SH-SY5Y (cell line): ENCODE measurements at regions not wholly inside any gene's neighbourhood (a gene's known extent, or its start where the extent isn't known, plus 50 kb on each side); places are given as distances from the start of the nearest gene placed in this dataset.

Source experiments
- GATA2 ChIP-seq: IDR thresholded peaks from 2 replicates; pipeline ENCODE4 v1.6.1; 2011; ENCODE audit warnings: mild to moderate bottlenecking, low read depth, low read length
- GATA3 ChIP-seq: IDR thresholded peaks from 2 replicates; pipeline ENCODE4 v1.6.1; 2011; ENCODE audit warnings: low read depth, mild to moderate bottlenecking, low read length, moderate library complexity

DNA sequence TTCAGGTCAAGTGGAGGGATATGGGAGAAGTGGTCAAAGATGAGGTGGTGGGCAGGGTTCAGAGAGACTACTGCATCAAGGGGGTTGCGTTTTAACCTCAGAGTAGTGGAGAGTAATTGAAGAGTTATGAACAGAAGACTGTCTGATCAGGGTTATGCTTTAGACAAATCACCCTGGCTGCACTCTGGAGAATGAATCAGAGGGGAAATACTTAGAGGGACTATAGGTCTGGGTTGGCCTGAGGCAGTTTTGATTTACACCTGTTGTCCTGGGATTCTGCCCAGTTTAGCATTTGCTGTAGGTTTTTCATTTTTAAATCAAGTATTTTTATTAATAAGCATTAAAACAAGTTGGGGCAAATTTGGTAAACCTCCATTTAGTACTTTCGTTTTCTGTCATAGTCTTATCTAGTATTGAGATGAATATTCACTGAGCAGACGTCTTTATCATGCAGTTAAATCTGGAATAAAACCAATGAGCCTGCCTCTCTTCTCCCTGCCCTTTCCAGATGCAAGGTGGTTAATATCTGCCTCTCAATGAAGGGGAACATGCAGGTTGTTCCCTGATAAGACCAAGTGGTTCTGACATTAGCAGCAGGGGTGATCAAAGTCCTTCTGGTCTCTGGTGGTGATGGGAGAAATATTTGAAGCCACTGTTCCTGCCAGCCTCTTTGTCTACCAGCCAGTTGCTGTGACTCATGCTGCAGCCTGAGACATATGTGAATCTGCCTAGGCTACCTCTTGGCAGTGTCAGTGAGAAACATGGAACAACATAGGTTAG, 116.0 kb upstream of the RPS6KA3 start:
- TF ChIP-seq GATA3 (no peak), GATA2 (no peak)

DNA sequence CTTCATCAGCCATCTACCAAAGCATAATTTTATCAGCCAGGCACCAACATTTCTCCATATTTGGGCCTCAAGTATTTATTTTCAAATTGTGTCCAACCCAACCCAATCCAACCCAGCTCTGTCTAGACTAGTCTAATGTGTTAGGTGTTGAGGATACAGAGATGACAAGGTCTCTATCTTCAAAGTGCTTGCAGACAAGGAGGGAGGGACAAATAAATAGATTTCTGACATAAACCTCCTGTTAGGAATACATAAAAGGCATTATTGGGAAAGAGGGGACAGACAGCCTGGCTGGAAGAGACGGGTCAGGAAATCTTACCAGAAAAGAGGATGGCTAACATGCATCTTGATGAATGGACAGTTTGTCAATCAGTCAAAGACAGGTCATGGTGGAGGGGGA, 115.4 kb upstream of the RPS6KA3 start:
- TF ChIP-seq GATA2 (no peak), GATA3 (no peak)

- no peak for TF ChIP-seq GATA3
- TF ChIP-seq GATA2, result no peak
These were observed 111.7 kb upstream of the RPS6KA3 start for GRCh38 chrX:20378233-20378920.

- TF ChIP-seq GATA2 (no peak), GATA3 (no peak)
These were observed 108.3 kb upstream of the RPS6KA3 start for GRCh38 chrX:20374900-20375438.

GRCh38 chrX:20374450-20374849, 107.7 kb upstream of the RPS6KA3 start:
- TF ChIP-seq GATA2 (no peak), GATA3 (no peak)

- no peak for TF ChIP-seq GATA3
- TF ChIP-seq GATA2, result no peak
These were observed 106.4 kb upstream of the RPS6KA3 start for GRCh38 chrX:20373063-20373462.

DNA sequence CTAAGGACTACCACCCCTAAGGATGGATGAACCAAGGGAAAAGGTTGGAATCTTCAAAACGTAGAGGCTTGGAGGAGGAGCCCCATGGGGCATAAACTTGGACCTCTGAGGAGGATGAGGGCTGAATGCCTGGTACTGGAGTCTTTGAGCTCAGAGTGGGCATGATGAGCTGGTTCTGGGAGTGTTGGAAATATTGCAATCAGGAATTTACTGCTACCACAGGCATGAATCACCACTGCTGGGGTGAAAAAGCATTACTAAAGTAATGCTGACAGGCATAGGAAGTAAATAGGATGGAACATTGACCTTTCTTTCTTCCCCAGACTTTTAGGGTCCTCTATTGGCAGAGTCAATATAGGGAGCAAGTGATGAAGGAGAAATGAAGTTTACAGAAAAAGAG, 105.8 kb upstream of the RPS6KA3 start:
- TF ChIP-seq GATA2 (no peak), GATA3 (no peak)

DNA sequence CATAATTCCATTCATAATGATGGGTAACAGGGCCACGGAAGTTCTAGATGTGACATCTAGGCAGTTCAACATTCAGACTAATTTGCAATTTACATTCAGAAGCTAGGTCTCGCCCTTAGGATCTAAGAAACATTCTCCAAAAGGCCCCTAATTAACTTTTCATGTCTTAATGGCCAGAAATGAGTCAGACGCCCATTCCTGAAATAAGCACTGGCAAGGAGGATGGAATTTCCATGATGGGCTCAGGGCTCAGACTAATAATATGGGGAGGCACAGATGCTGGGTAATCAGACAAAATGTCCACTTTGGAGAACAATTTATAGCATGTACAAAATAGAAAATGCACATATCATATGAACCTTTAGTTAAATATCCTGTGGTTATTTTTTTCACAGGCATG, 102.8 kb upstream of the RPS6KA3 start:
- TF ChIP-seq GATA2 (no peak), GATA3 (no peak)

DNA sequence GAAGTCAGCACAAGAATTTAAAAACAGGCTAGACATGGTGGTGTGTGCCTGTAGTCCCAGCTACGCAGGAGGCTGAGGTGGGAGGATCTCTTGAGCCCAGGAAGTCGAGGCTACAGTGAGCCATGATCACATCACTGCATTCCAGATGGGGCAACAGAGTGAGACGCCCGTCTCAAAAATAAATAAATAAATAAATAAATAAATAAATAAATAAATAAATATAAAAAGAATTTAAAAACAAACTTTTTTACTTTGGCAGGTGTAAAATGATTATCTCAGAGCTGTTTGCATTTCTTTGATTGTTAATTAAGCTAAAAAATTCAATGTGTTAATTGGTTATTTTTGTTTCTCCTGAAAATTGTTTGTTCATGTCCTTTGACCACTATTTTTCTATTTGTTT, 97.5 kb upstream of the RPS6KA3 start:
- TF ChIP-seq GATA3 (no peak), GATA2 (no peak)

DNA sequence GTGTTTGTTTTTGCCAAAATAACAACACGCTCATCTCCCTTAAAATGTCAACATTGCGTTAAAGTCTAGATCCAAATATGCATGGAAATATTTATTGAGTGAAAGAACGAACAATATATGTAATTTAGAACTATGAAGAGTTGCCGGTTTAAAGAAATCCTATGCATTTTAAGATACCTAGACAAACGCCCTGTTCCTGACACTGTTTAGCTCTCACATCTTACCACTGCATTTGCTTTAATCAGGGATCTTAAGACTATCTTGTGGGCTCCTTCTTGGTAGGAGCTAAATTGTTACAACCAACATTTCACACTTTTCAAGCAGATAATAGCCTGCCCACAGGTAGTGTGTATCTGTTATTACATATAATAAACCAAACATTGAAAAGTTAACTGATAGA, 96.6 kb upstream of the RPS6KA3 start:
- TF ChIP-seq GATA3 (no peak), GATA2 (no peak)

- no peak for TF ChIP-seq GATA2
- TF ChIP-seq GATA3, result no peak
These were observed 95.9 kb upstream of the RPS6KA3 start for GRCh38 chrX:20362268-20363267.

DNA sequence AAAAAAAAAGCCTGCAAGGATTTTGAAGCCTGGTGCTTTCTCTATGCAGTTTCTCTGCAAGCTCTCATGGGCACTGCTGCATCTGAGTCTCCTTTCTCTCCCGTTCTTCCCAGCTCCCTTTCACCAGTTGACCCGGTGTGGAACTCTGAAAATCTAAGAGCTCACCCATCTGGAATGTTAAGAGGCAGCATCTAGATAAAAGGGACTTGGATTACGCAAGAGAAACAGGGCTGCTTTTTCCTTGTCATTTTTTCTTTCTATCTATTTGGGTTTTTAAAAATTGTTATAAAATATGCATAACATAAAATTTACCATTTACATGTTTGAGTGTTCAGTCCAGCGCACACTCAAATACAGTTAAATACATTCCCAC, 95.2 kb upstream of the RPS6KA3 start:
- TF ChIP-seq GATA3 (no peak), GATA2 (no peak)

GRCh38 chrX:20361081-20361889, 94.6 kb upstream of the RPS6KA3 start:
- TF ChIP-seq GATA3 (no peak), GATA2 (no peak)
